Right hindlimb (tissue), 1 donor: ENCODE measurements at regions not wholly inside any gene's neighbourhood (a gene's known extent, or its start where the extent isn't known, plus 50 kb on each side); places are given as distances from the start of the nearest gene placed in this dataset.
"Not testable (repeated sequence)": the region's sequence is repeated elsewhere in the genome, so short reads cannot be mapped to it uniquely, and the experiment has no call there.

Experiments used
- DNase-seq: peaks from one replicate; pipeline ENCODE4 v3.0.0-alpha.2; 2018

DNA sequence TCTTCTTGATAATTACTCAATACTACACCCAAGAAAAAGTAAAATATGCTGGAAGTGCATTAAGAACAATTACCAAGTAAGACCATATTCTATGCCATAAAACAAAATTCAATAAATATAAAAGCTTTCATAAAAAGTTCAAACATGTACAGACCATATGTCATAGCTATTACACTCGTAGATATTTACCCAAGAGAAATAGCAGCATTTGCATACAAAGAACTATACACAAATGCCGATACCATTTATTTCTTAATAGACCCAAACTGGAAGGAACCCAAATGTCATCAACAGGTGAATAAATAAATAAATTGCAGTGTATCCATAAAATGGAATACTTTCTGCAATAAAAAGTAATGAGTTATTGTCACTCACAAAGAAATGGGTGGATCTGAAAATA lies 78.3 kb upstream of the SLC16A7 start:
- DNase-seq: no peak

- DNase-seq: no peak
Measured at GRCh38 chr12:59500915-59501314, 94.9 kb upstream of the SLC16A7 start.

- DNase-seq: no peak
Measured at GRCh38 chr12:59500335-59500734, 95.5 kb upstream of the SLC16A7 start.

- no peak for DNase-seq
Measured at GRCh38 chr12:59499774-59500173, 96.1 kb upstream of the SLC16A7 start.

DNA sequence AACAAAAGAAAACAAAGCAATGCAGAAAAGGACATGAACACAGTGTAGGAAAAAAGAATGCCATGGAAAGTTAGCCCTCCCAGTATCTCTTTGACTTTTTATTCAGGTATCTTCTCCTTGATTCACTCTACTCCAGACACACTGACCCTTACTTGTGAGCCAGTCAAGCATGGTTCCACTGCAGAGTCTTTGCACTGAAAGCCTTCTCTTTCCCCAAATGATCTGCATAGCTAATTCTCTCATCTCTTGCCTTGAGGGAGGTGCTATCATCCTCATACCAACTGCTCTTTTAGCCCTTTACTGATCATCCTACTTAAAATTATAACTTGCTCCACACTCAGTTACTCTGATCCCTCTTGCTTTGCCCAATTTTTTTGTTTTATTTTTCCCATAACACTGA lies 101.2 kb upstream of the SLC16A7 start:
- DNase-seq: no peak

DNA sequence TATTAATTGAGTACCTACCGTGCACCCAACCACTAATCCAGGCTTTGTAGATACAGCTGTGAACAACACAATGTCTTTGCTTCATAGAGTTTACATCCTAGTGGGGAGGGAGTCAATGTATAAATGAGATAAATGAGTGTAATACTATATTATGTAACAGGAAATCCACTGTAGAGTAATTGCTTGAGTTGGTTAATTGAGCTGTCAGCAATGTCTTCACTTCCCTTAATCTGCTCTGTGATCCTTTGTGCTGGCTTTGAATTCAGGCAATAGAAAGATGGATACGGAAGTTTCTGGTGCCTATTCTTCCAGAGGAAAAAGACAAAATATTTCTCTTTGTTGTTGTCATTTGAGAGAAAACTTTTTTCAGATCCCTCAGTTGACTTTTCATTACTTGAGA lies 104.0 kb upstream of the SLC16A7 start:
- DNase-seq: no peak

DNA sequence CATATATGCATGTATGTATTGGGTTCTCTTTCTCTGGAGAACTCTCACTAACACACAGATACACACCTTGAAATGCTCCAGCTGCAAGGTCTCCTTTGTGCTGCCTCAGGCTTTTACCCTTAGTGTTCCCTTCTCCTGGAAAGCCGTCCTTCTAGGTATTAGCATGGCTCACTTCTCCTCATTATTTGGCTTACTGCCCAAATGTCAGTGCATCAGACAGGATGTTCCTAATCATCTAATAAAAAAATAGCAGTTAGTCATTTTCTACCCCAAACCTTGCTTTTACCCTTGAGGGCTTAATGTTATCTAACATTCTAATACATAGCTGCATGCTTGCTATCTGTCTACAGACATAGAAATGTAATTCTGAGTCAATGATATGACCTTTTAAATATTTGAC lies 109.0 kb upstream of the SLC16A7 start:
- DNase-seq: no peak

GRCh38 chr12:59484575-59484974 lies 111.3 kb upstream of the SLC16A7 start:
- DNase-seq: no peak

GRCh38 chr12:59474236-59474635 lies 121.6 kb upstream of the SLC16A7 start:
- DNase-seq: not testable (repeated sequence)

DNA sequence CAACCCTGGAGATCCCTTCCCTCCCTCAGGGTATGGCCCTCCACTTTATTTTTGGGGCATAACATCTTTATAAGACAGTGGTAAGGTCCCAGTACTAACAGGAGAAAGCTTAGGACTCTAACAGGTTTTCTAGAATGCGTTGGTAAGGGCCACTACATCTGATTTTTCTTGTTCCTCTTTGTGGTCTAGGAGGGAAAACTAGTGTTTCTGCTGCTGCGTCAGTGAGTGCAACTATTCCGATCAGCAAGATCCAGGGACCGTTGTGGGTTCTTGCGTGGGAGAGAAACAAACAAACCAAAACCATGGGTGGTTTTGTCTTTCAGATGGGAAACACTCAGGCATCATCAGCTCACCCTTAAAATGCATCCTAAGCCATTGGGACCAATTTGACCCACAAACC lies 123.6 kb upstream of the SLC16A7 start:
- no peak for DNase-seq

DNA sequence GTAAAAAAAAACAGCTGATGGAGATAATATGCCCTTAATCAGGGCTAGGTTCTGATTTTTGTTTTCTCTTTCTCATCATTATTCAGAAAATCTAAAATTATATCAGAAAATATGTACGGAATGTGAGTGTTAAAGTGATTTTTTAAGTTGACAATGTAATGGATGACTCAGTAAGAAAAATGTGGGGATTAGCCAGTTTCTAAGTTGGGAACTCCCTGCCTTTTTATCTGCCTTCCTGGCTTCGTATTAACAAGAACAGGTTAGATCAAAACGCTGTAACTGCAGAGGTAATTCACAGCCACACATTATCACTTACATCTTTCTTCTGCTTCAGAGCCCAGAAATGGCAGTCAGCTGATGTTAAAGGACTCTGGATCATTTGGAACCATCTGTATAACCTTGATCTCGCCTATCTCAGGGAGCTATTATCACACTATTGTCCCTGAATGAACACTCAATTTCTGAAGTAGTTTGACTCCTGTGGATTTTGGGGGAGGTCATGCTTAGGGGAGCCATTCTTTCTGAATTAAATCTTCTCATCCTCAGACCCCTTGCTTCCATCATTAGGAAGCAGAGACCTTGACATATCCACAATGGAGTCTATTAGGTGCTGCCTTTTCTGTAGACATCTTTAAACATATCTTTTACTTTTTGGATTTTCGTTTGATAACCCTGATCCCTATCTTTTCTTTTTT lies 135.7 kb upstream of the SLC16A7 start:
- DNase-seq: no peak

DNA sequence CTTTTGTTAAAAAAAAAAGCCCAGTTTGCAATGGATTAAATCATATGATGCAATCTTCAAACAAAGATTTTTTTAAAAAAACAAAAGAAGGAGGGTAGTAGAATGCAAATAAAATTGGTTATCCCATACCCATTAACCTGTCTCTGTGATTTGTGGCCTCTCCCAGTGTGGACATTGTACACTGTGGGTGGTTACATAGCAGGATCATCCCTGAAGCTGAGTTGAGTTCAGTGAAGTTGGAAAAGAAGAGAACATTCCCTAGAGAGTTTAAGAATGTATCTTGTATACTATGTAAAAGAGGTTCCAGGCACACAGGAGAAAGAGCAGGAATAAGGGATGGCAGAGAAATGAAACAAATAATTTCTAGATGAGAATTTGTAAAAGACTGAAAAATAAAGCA lies 142.4 kb upstream of the SLC16A7 start:
- no peak for DNase-seq

DNA sequence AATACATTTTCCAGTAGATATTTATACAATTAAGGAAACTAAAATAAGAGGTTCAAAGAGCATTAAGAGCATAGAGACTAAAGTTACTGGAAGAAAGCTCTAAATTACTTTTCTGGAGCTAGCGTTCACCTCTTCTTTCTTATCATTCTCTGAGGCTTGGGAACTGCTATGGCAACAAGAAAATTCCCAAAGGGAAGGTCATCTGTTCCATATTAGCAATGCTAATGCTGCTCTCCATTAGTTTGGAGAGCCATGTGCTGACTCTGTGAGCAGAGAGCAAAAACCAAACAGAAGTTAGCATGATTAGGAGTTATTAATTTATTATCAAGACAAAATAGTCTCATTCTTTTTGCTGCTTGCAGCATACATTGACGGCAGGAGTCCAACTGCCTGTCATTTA lies 143.1 kb upstream of the SLC16A7 start:
- DNase-seq: no peak

DNA sequence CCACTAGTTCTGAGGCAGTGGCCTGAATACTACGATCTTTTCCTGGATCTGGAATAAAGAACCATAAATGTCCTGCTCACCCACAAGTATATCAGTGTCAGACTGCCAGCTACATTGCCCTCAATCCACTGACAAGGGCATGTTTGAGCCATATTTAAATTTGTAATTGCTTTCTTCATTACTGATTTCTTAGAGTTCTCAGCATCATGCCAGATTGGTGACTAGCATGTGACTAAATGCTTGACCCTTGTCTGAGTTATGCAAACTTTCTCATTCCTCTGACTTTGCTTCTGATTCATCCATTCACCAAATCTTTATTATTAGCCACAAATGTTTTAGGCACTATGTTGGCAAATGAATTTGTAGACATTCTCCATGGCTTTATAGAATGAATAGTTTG lies 143.6 kb upstream of the SLC16A7 start:
- no peak for DNase-seq

DNA sequence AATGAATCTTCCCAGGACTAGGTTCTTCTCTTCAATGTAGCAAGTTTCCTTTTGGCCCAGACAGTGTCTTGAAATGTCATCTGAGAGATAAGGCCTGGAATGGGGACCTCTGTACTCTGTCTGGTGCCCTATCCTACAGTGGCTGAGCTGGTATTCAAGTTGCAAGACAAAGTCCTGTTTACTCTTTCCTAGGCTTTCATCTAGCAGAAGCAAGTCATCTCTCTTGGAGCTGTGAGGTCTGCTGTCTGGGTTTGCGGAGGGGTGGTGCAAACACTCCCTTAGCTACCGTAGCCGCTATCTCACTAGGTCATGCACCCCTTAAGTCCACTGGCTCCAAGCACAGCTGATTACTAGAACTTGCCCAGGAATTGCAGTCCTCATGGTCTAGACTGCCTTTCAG lies 149.7 kb upstream of the SLC16A7 start:
- no peak for DNase-seq

DNA sequence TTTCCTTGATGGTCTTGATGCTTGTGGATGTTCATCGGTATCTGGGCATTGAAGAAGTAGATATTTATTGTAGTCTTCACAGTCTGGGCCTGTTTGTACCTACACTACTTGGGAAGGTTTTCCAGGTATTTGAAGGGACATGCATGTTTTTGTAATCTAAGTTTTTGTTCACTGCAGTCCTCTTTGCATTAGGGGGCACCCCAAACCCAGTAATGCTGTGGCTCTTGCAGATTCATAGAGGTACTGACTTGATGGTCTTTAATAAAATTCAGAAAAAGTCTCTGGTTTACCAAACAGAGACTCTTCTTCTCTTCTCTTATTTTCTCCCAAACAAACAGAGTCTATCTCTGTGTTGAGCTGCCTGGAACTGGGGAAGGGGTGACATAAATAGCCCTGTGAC lies 150.9 kb upstream of the SLC16A7 start:
- no peak for DNase-seq

- no peak for DNase-seq
Measured at GRCh38 chr12:59432057-59432456, 163.8 kb upstream of the SLC16A7 start.

- DNase-seq: no peak
Measured at GRCh38 chr12:59431266-59431665, 164.6 kb upstream of the SLC16A7 start.

DNA sequence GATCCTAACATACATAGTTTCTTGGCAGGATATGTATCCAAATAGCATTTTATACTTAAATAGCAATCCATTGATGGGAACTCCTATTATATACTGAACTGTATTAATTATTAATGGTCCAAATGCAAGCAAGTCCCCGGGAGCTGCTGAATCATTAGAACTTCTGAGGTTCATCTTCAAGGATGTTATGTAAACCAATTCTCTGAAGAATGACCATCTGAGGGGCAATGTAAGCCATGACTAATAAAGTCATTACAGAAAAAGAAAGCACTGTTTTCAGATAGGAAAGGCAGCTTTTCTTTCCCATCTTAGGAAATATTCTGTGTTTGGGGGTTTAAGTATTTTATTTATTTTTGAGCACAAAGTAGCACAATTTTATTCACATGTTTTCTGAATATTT lies 166.1 kb upstream of the SLC16A7 start:
- no peak for DNase-seq

DNA sequence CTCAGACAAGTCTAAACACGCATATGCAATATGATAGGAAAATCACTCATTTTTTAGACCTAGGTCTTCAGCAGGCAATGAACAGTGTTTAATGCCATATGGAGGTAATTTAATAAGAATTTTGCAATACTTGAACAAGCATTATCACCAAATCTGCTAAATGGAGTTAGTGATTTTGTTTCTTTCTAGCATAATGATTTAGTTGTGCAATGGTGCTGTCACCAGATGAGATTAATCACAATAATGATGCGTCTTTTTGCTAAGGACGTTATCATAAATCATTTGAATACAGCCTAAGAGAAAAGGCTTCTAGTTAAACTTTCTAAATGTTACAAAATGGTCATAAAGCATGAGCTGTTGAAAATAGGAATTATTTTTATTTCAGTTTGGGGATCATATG lies 170.0 kb upstream of the SLC16A7 start:
- no peak for DNase-seq

- DNase-seq: not testable (repeated sequence)
Measured at GRCh38 chr12:59424666-59425065, 171.2 kb upstream of the SLC16A7 start.

- no peak for DNase-seq
Measured at GRCh38 chr12:59414051-59414450, 181.8 kb upstream of the SLC16A7 start.

DNA sequence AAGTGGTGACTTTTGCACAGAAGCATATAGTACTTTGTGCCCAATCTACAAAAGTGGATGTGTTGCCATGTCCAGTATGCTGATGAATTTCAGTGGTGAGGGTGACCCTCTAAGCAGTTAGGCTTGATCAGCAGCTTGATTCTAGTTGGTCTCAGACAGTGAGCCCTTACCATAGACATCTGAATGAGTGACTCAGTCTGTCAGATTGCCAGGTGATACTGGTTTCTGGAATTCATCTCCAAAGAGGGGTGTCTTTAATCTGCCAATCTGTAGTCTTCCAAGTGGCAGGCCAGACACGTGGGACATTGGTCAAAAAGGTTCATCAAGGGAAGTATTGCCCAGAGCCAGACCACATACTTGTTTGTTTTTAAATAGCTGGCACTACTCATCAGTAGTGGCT lies 187.4 kb upstream of the SLC16A7 start:
- no peak for DNase-seq

DNA sequence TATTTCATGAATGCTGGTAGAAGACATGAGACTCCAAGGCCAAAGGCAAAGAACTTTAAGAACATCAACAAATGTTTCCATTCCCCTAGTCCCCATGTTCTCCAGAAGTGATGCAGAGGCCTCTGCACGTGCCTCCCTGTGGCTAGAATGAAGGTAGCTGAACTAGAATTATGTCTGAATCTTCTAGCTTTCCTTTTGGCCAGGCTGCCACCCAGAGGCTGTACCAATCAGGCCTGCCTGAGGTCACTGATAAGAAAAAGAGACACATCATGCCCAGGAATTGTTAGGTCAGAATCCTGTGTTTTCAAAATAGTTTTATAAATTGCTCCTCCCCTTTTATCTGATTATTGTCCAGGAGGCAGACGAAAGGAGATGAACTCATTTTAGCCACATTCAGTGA lies 188.0 kb upstream of the SLC16A7 start:
- DNase-seq: no peak

- DNase-seq: no peak
Measured at GRCh38 chr12:59405992-59406391, 189.8 kb upstream of the SLC16A7 start.
